Erythroblast (primary cell): ENCODE measurements at regions not wholly inside any gene's neighbourhood (a gene's known extent, or its start where the extent isn't known, plus 50 kb on each side); places are given as distances from the start of the nearest gene placed in this dataset.

ENCODE experiments used
- GATA1 ChIP-seq: IDR thresholded peaks from 2 replicates; pipeline ENCODE4 v1.6.1; 2011; ENCODE audit warnings: low read depth, mild to moderate bottlenecking, control low read depth, low read length, moderate library complexity
- POLR2A ChIP-seq: IDR thresholded peaks from 2 replicates; pipeline ENCODE4 v1.6.1; 2011; ENCODE audit warnings: mild to moderate bottlenecking, low read length

DNA sequence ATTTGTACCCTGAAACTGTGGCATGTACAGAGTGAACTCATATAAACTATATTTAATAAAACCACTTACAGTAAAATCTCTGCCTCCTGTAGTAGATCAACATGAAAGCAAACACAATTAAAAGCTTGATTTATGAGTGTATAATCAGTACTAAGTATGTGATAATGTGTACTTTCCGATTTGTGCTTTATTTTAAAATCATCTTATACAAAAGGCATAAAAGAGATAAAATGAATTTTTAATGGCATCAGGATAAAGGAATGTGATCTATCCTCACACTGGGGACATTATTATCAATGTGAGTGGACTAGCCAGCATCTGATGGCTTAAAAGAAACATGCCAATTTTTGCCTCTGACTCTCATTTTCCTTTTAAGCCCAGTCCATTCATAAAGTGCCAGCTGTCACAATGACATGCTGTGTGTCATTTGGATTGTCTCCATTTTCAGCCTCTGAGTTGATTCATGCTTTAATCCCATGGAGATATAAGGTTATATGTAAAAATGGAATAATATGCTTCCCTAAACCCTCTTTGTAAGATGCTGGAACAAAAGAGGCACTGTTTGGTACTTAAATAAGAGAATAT lies 831.6 kb upstream of the EYS start:
- TF ChIP-seq POLR2A (no peak), GATA1 (no peak)
